Osteoblast (primary cell): ENCODE measurements at regions not wholly inside any gene's neighbourhood (a gene's known extent, or its start where the extent isn't known, plus 50 kb on each side); places are given as distances from the start of the nearest gene placed in this dataset.
A peak's percentile ranks its signal among the peaks of the same experiment; 100 is the strongest.

ENCODE experiments used
- DNase-seq: peaks from one replicate; pipeline ENCODE4 v3.0.0; 2011; ENCODE audit warnings: low spot score, mixed read lengths; ENCODE audit not compliant: insufficient read length; ENCODE audit errors: missing footprints
- H2AFZ ChIP-seq: 2 replicates; pipeline ENCODE4 v1.6.0; 2011; ENCODE audit warnings: mild to moderate bottlenecking, low read length
- H3K27ac ChIP-seq: 2 replicates; pipeline ENCODE4 v1.5.1; 2011; ENCODE audit warnings: mild to moderate bottlenecking, low read depth, low read length, moderate library complexity
- H3K27me3 ChIP-seq: 2 replicates; pipeline ENCODE4 v1.6.0; 2012; ENCODE audit warnings: mild to moderate bottlenecking, control low read depth, inconsistent platforms, low read length, moderate library complexity; ENCODE audit not compliant: insufficient read depth
- H3K36me3 ChIP-seq: 2 replicates; pipeline ENCODE4 v1.5.1; 2011; ENCODE audit warnings: mild to moderate bottlenecking, low read length, control low read depth, moderate library complexity; ENCODE audit not compliant: insufficient read depth
- H3K4me1 ChIP-seq: 2 replicates; pipeline ENCODE4 v1.5.1; 2011; ENCODE audit warnings: mild to moderate bottlenecking, low read length, control low read depth, moderate library complexity; ENCODE audit not compliant: insufficient read depth
- H3K4me2 ChIP-seq: 2 replicates; pipeline ENCODE4 v1.6.0; 2011; ENCODE audit warnings: mild to moderate bottlenecking, low read length; ENCODE audit not compliant: insufficient read depth
- H3K4me3 ChIP-seq: fragments of 200-600 bp; sonication (generic); 3 replicates; pipeline ENCODE4 v1.5.1; 2012; ENCODE audit warnings: mild to moderate bottlenecking, low read length, inconsistent platforms; ENCODE audit not compliant: insufficient read depth
- H3K79me2 ChIP-seq: 2 replicates; pipeline ENCODE4 v1.6.0; 2012; ENCODE audit warnings: mild to moderate bottlenecking, low read length, control low read depth, inconsistent platforms; ENCODE audit not compliant: insufficient read depth
- H3K9me3 ChIP-seq: 2 replicates; pipeline ENCODE4 v1.5.1; 2011; ENCODE audit warnings: low read depth, low read length, control low read depth
- H4K20me1 ChIP-seq: 2 replicates; pipeline ENCODE4 v1.6.0; 2012; ENCODE audit warnings: mild to moderate bottlenecking, low read length, control low read depth; ENCODE audit not compliant: insufficient read depth
- TF ChIP-seq, protein P1 (sequence below): IDR thresholded peaks from 2 replicates; pipeline ENCODE4 v1.5.1; 2011; ENCODE audit warnings: mild to moderate bottlenecking, low read depth, low read length, moderate library complexity; ENCODE audit errors: extremely low read depth

- TF ChIP-seq, protein P1, sequence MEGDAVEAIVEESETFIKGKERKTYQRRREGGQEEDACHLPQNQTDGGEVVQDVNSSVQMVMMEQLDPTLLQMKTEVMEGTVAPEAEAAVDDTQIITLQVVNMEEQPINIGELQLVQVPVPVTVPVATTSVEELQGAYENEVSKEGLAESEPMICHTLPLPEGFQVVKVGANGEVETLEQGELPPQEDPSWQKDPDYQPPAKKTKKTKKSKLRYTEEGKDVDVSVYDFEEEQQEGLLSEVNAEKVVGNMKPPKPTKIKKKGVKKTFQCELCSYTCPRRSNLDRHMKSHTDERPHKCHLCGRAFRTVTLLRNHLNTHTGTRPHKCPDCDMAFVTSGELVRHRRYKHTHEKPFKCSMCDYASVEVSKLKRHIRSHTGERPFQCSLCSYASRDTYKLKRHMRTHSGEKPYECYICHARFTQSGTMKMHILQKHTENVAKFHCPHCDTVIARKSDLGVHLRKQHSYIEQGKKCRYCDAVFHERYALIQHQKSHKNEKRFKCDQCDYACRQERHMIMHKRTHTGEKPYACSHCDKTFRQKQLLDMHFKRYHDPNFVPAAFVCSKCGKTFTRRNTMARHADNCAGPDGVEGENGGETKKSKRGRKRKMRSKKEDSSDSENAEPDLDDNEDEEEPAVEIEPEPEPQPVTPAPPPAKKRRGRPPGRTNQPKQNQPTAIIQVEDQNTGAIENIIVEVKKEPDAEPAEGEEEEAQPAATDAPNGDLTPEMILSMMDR = no peak
- no peak for DNase-seq
- Histone ChIP-seq H3K9me3 (no peaks in the 10 kb centered on the region), H3K4me1 (peaks cover 30% of the 10 kb centered on the region), H2AFZ (no peak overlapping the region), H3K36me3 (no peaks in the 10 kb centered on the region), H3K27me3 (no peaks in the 10 kb centered on the region), H3K79me2 (no peaks in the 10 kb centered on the region), H4K20me1 (no peaks in the 10 kb centered on the region), H3K4me2 (peak overlapping the region; percentile 20), H3K27ac (no peak overlapping the region), H3K4me3 (no peak overlapping the region)
Observed at GRCh38 chr15:36364377-36364776, 215.0 kb upstream of the CDIN1 start.

DNA sequence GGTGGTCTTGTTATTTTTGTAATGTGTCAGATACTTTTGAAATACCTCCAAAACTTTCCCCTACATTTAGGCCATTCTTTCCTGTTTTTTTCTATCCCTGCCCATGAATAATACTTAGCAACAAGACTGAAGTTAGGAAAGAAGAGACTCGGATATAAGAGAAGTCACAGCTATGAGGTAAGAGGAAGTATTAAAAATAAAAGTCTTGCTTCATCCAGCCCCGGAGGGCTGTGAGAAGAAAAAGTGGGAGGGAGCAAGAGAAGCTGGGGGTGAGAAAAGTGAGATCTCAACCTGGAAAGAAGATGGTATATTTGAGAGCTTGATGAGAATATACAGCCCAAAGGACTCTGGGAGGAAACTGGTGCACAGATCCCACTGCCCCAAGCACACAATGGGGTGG lies 213.5 kb upstream of the CDIN1 start:
- Histone ChIP-seq H3K4me3 (no peak overlapping the region), H3K9me3 (no peaks in the 10 kb centered on the region), H3K36me3 (no peaks in the 10 kb centered on the region), H4K20me1 (no peaks in the 10 kb centered on the region), H3K4me1 (peaks cover 40% of the 10 kb centered on the region), H3K27ac (no peak overlapping the region), H3K4me2 (no peak overlapping the region), H3K79me2 (no peaks in the 10 kb centered on the region), H3K27me3 (no peaks in the 10 kb centered on the region), H2AFZ (no peak overlapping the region)
- TF ChIP-seq, protein P1 = no peak
- DNase-seq = no peak

DNA sequence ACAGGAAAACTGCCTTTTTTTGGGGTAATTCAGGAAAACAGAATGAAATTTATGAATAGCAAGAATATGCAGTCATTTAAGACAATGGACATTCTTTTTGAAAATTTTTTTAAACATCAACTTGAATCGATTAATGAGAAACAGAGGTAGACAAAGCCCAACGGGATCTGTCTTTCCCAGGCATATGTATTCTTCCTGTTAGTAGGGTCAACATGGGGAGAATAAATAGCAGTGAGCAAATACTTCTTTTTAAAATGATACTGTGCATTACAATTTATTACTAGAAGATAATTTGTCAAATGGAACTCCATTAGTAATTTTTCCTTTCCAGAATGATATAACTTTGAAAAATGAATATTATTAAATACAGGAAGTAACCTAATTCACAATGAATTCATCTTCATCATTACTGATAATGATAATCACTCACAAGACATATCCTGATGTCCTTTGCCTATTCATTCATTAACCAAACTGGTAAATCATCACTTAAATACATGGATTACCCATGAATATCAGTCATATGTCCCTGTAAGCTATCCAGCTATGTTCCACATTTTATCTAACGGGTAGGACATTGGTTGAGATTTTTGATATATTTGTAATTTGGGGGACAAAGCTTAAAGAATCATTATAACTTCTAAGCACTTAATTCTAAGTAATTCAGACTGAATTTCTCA lies 209.2 kb upstream of the CDIN1 start:
- Histone ChIP-seq H4K20me1 (no peaks in the 10 kb centered on the region), H3K36me3 (no peaks in the 10 kb centered on the region), H3K4me2 (peak overlapping the region; percentile 56), H3K4me1 (peaks cover 28% of the 10 kb centered on the region), H3K9me3 (no peaks in the 10 kb centered on the region), H2AFZ (no peak overlapping the region), H3K4me3 (no peak overlapping the region), H3K79me2 (no peaks in the 10 kb centered on the region), H3K27ac (peak overlapping the region; percentile 71), H3K27me3 (no peaks in the 10 kb centered on the region)
- TF ChIP-seq, protein P1 = no peak
- no peak for DNase-seq

DNA sequence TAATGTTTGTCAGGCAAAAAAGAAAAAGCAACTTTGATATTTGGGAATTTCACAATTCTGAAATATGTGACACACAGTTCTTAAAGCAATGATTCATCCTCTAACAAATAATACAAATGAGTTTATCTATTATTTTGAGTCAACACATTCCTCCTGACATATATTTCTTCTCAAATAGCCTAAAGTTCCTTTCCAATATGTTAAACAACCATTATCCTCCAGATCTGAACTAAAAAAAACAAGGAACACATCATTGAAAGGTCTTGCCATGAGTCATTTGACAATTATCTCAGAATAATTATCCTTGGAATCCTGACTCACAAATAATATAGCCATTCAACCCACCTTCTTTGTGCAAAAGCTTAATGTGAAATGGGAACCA lies 208.7 kb upstream of the CDIN1 start:
- Histone ChIP-seq H3K9me3 (no peaks in the 10 kb centered on the region), H3K36me3 (no peaks in the 10 kb centered on the region), H3K27me3 (no peaks in the 10 kb centered on the region), H3K4me2 (peak overlapping the region; percentile 56), H4K20me1 (no peaks in the 10 kb centered on the region), H3K27ac (peak overlapping the region; percentile 71), H3K4me1 (peaks cover 28% of the 10 kb centered on the region), H3K4me3 (no peak overlapping the region), H3K79me2 (no peaks in the 10 kb centered on the region), H2AFZ (no peak overlapping the region)
- peak; percentile 49 for DNase-seq
- TF ChIP-seq, protein P1 = no peak
